PC-9 (cell line): ENCODE measurements at regions not wholly inside any gene's neighbourhood (a gene's known extent, or its start where the extent isn't known, plus 50 kb on each side); places are given as distances from the start of the nearest gene placed in this dataset.
"Not testable (repeated sequence)": the region's sequence is repeated elsewhere in the genome, so short reads cannot be mapped to it uniquely, and the experiment has no call there.

Experiments
- BruUV-seq: library from RNA; stranded (reverse); fragments of 400-500 nt; replicated peaks from 2 replicates; lab custom pipeline; 2021; lab: Mats Ljungman, UMichigan
- CTCF ChIA-PET: fragments of 300-600 bp; sonication (Branson Sonifier 250); formaldehyde crosslinking; loops from one replicate; lab custom pipeline; 2022; ENCODE audit warnings: antibody characterized with exemption; lab: Charles Lee
- POLR2A ChIA-PET: fragments of 300-600 bp; sonication (Branson Sonifier 250); formaldehyde crosslinking; loops from one replicate; lab custom pipeline; 2022; ENCODE audit warnings: antibody characterized with exemption; ENCODE audit not compliant: unreplicated experiment; lab: Charles Lee
- DNase-seq, 2 experiments: peaks; one replicate each; pipeline versions ENCODE4 v3.0.0 to v3.0.0-alpha.2; 2015 to 2022; ENCODE audit warnings: mixed read lengths in 1 of 2
- H2AFZ ChIP-seq: fragments of 200-600 bp; sonication (generic); 2 replicates; pipeline ENCODE4 v1.8.1; 2017; ENCODE audit warnings: antibody characterized with exemption
- H3F3A ChIP-seq: fragments of 200-600 bp; sonication (generic); 2 replicates; pipeline ENCODE4 v1.8.1; 2017; ENCODE audit warnings: antibody characterized with exemption, mild to moderate bottlenecking, low read depth; ENCODE audit not compliant: insufficient read depth
- H3K27ac ChIP-seq: fragments of 200-600 bp; sonication (generic); 2 replicates; pipeline ENCODE4 v1.6.1; 2016; ENCODE audit warnings: mixed run types
- H3K27me3 ChIP-seq: fragments of 200-600 bp; sonication (generic); 2 replicates; pipeline ENCODE4 v1.6.1; 2016; ENCODE audit warnings: low read depth, mixed run types; ENCODE audit not compliant: insufficient read depth
- H3K36me3 ChIP-seq: fragments of 200-600 bp; sonication (generic); 2 replicates; pipeline ENCODE4 v1.6.1; 2016; ENCODE audit warnings: low read depth, mixed run types
- H3K4me1 ChIP-seq: fragments of 200-600 bp; sonication (generic); replicated peaks from 2 replicates; pipeline ENCODE4 v1.6.1; 2016; ENCODE audit warnings: mixed run types; ENCODE audit not compliant: insufficient read depth
- H3K4me2 ChIP-seq: fragments of 200-600 bp; sonication (generic); 2 replicates; pipeline ENCODE4 v1.6.1; 2017; ENCODE audit warnings: mixed run types
- H3K4me3 ChIP-seq: fragments of 200-600 bp; sonication (generic); 2 replicates; pipeline ENCODE4 v1.6.1; 2016; ENCODE audit warnings: mixed run types
- H3K79me2 ChIP-seq: fragments of 200-600 bp; sonication (generic); 2 replicates; pipeline ENCODE4 v1.6.1; 2017; ENCODE audit warnings: low read depth, mixed run types
- H3K9me2 ChIP-seq: fragments of 200-600 bp; sonication (generic); 2 replicates; pipeline ENCODE4 v1.8.1; 2017; ENCODE audit warnings: mild to moderate bottlenecking; ENCODE audit not compliant: insufficient read depth
- H3K9me3 ChIP-seq: fragments of 200-600 bp; sonication (generic); 2 replicates; pipeline ENCODE4 v1.8.1; 2016; ENCODE audit warnings: low read depth; ENCODE audit not compliant: insufficient read depth
- H4K20me1 ChIP-seq: fragments of 200-600 bp; sonication (generic); 2 replicates; pipeline ENCODE4 v1.8.1; 2017; ENCODE audit not compliant: insufficient read depth
- EZH2 ChIP-seq: fragments of 200-600 bp; sonication (generic); IDR thresholded peaks from 2 replicates; pipeline ENCODE4 v1.8.0; 2017; ENCODE audit warnings: antibody characterized with exemption, low read depth
- intact Hi-C: fragments of 100-400 bp; cut with micrococcal nuclease; formaldehyde crosslinking; loops from one replicate; pipeline ENCODE4 v1.10.0; 2022; ENCODE audit not compliant: unreplicated experiment
- TF ChIP-seq, protein P1 (sequence below): fragments of 200-600 bp; sonication (generic); conservative IDR thresholded peaks from 2 replicates; pipeline ENCODE4 v1.6.1; 2017; ENCODE audit warnings: mixed run types, antibody characterized with exemption, mild to moderate bottlenecking, moderate library complexity

GRCh38 chr7:57201895-57202210 lies 69.6 kb upstream of the ZNF479 start:
- H3K27ac ChIP-seq = no peak overlapping the region

DNA sequence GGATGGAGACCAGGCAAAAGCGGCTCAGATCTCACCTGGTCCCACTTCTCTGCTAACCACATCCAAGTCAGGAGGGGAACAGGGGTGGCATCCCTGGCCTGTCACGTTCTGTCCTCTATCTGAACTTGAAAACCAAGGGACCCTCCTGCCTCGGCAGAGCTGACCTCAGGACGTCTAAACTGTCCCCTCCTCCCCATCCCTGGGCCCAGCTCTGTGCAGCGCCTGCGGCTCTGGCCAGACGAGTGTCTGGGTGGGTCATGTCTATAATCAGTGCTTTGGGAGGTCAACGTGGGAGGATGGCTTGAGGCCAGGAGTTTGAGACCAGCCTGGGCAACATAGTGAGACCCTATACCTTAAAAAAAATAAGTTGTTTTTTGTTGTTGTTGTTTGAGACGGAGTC lies 70.0 kb upstream of the ZNF479 start:
- no peaks in the 10 kb centered on the region for H4K20me1 ChIP-seq
- no peaks in the 10 kb centered on the region for H3K36me3 ChIP-seq
- ChIA-PET POLR2A (no interaction called here), CTCF (no interaction called here)
- H3K4me2 ChIP-seq = no peak overlapping the region
- no peaks in the 10 kb centered on the region for H3K79me2 ChIP-seq
- H3K9me2 ChIP-seq = no peaks in the 10 kb centered on the region
- H2AFZ ChIP-seq = no peak overlapping the region
- no peaks in the 10 kb centered on the region for H3K9me3 ChIP-seq
- no peaks in the 10 kb centered on the region for H3K27me3 ChIP-seq
- H3K4me1 ChIP-seq = no peaks in the 10 kb centered on the region
- no peaks in the 10 kb centered on the region for H3F3A ChIP-seq
- no peak overlapping the region for H3K4me3 ChIP-seq
- DNase-seq = no peak
- no peak overlapping the region for H3K27ac ChIP-seq
- intact Hi-C loops = no loop called here
- no peak for TF ChIP-seq EZH2
- TF ChIP-seq, protein P1, sequence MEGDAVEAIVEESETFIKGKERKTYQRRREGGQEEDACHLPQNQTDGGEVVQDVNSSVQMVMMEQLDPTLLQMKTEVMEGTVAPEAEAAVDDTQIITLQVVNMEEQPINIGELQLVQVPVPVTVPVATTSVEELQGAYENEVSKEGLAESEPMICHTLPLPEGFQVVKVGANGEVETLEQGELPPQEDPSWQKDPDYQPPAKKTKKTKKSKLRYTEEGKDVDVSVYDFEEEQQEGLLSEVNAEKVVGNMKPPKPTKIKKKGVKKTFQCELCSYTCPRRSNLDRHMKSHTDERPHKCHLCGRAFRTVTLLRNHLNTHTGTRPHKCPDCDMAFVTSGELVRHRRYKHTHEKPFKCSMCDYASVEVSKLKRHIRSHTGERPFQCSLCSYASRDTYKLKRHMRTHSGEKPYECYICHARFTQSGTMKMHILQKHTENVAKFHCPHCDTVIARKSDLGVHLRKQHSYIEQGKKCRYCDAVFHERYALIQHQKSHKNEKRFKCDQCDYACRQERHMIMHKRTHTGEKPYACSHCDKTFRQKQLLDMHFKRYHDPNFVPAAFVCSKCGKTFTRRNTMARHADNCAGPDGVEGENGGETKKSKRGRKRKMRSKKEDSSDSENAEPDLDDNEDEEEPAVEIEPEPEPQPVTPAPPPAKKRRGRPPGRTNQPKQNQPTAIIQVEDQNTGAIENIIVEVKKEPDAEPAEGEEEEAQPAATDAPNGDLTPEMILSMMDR = no peak
- BruUV-seq = no TSS peak

More at GRCh38 chr7:57201895-57202210, 69.6 kb upstream of the ZNF479 start:
- Histone ChIP-seq H4K20me1 (no peaks in the 10 kb centered on the region), H3K4me3 (no peak overlapping the region), H2AFZ (no peak overlapping the region), H3K36me3 (no peaks in the 10 kb centered on the region), H3K4me2 (no peak overlapping the region), H3K4me1 (no peaks in the 10 kb centered on the region), H3K9me3 (no peaks in the 10 kb centered on the region), H3K27me3 (no peaks in the 10 kb centered on the region), H3F3A (no peaks in the 10 kb centered on the region), H3K9me2 (no peaks in the 10 kb centered on the region), H3K79me2 (no peaks in the 10 kb centered on the region)
- TF ChIP-seq EZH2 = no peak
- TF ChIP-seq, protein P1 = no peak
- CTCF ChIA-PET = no interaction called here
- POLR2A ChIA-PET = no interaction called here
- DNase-seq = no peak
- BruUV-seq = no TSS peak
- intact Hi-C loops = no loop called here

DNA sequence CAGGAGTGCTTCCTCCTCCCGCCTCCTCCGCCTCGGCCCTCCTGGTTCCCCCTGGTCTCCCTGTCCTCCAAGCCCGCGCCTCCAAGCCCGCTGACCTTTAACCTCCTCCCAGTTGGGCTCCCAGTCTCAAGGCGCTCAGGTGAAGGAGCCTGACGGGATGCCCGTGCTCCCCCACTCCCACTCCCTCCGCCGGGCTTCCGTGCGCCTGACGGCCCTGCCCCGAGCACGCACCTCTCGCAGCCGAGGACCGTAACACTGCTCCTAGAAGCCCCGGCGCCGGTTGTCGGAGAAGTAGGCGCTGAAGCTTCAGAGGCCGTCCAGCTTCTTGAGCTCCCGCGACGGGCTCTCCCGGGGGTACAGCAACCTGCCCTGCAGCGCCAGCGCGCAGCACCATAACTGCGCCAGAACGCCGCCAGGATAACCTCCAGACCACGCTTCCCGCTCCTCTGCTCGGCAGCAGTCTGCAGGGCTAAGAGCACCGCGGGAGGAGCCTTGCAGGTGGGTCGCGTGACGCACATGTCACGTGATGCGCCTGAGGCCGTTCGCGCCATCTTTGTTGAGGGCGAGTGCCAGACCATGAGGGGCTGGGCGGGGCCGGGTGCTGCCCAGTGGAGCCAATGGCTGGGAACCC lies 71.0 kb upstream of the ZNF479 start:
- Histone ChIP-seq H3K27ac (no peak overlapping the region), H3K79me2 (no peaks in the 10 kb centered on the region), H3K27me3 (no peaks in the 10 kb centered on the region), H3F3A (no peaks in the 10 kb centered on the region), H3K9me2 (no peaks in the 10 kb centered on the region), H3K9me3 (no peaks in the 10 kb centered on the region), H3K4me2 (no peak overlapping the region), H3K4me3 (no peak overlapping the region), H3K4me1 (no peaks in the 10 kb centered on the region), H4K20me1 (no peaks in the 10 kb centered on the region), H3K36me3 (no peaks in the 10 kb centered on the region), H2AFZ (no peak overlapping the region)
- ChIA-PET POLR2A (no interaction called here), CTCF (no interaction called here)
- TF ChIP-seq, protein P1 = no peak
- TF ChIP-seq EZH2 = no peak
- no peak for DNase-seq
- BruUV-seq = no TSS peak
- intact Hi-C loops = no loop called here

DNA sequence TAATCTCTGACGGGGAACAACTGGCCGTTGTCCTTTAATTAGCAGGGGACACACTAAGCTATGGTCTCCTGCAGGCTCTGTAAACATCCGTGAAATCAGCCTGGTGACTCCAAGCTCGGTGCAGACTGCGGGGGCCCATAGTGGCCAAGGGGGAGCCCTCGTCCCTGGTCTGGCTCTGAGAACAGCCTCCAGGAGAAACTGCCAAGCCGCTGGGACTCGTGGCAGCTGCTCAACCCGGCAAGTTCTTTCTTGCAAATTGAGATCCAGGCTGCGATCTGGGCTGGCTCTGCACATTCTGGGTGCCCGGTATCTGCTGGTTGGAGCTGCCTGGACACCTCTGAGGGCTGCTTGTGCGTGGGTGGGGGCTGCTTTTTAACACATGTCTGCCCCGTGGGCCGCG lies 71.6 kb upstream of the ZNF479 start:
- H2AFZ ChIP-seq, H3K27me3 ChIP-seq, H3K4me1 ChIP-seq, H3K79me2 ChIP-seq, H3K4me2 ChIP-seq, DNase-seq, BruUV-seq, H4K20me1 ChIP-seq, POLR2A ChIA-PET, H3K9me2 ChIP-seq, H3F3A ChIP-seq, intact Hi-C loops, H3K9me3 ChIP-seq, CTCF ChIA-PET, H3K27ac ChIP-seq, H3K36me3 ChIP-seq, H3K4me3 ChIP-seq: not testable (repeated sequence)
